SK-N-SH treated with all-trans-retinoic acid at 6 μM for 48 hours (cell line): ENCODE measurements at regions not wholly inside any gene's neighbourhood (a gene's known extent, or its start where the extent isn't known, plus 50 kb on each side); places are given as distances from the start of the nearest gene placed in this dataset.

Experiments
- TCF4 ChIP-seq: fragments of 250-450 bp; sonication (Bioruptor Pico); IDR thresholded peaks from 2 replicates; pipeline ENCODE4 v1.8.0; 2021; ENCODE audit warnings: mild to moderate bottlenecking, moderate library complexity, borderline replicate concordance
- ZNF565 ChIP-seq: fragments of 450-650 bp; formaldehyde crosslinking; conservative IDR thresholded peaks from 2 replicates; pipeline ENCODE4 v1.5.0; 2020; ENCODE audit warnings: low read depth, mild to moderate bottlenecking, moderate library complexity

GRCh38 chr21:23507501-23507900 lies 2099.8 kb downstream of the MRPL39 start:
- TF ChIP-seq ZNF565 (CRISPR knock-in tag) = no peak
- no peak for TF ChIP-seq TCF4 (CRISPR knock-in tag)
